HG02885 (cell line): ENCODE measurements at regions not wholly inside any gene's neighbourhood (a gene's known extent, or its start where the extent isn't known, plus 50 kb on each side); places are given as distances from the start of the nearest gene placed in this dataset.

Source experiments
- ATAC-seq: cut with Tn5 transposase; IDR thresholded peaks from one replicate; pipeline ENCODE4 v1.9.1; 2021; ENCODE audit warnings: mild to moderate bottlenecking; ENCODE audit not compliant: unreplicated experiment, poor library complexity

DNA sequence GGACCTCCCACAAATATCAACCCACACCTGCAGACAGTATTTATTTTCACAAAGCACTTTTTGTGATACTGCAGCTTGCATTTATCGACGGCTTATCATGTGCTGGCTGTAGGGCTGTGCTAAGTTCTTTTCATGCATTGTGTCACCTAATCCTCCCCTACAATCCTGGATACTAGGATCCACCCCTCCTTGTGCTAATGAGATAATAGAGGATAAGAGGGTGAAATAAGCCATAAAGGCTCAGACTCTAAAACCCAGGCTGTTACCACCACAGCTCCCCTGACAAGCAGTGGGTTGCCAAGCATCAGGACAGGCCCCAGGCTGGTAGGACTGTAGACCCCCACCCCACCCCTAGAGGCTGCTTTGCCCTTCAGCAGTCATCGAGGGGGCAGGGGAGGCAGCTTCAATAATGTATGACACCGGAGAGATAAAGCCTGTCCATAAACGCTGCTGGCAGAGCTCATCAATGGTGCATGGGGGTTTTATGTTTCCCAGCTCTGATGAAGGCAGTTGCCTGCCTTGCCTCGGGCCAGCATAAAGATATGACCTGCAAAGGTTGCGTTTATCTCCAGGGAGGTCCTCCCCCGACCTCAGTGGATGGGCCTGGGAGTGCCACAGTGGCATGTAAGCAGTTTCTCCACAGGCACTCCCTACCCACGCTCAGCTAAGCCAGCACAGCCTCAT, 73.9 kb upstream of the C16orf82 start:
- ATAC-seq: no peak

DNA sequence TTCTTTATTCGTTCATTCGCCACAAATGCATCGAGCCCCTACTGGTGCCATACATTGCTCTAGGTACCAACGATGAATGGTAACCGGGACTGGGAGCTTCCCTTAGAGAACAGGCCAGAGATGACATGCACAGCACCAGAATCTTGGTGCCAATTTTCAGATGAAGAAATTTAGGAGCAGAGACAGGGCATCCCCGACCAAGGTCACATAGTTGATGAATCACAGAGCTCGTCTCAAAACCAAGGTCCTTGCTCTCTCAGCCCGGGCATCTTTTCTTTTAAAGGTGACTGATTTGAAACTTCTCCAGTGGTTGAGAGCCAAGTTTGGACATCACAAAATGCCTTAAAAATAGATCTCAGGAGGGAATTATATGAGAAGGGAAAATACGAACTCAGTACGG, 73.2 kb upstream of the C16orf82 start:
- no peak for ATAC-seq

DNA sequence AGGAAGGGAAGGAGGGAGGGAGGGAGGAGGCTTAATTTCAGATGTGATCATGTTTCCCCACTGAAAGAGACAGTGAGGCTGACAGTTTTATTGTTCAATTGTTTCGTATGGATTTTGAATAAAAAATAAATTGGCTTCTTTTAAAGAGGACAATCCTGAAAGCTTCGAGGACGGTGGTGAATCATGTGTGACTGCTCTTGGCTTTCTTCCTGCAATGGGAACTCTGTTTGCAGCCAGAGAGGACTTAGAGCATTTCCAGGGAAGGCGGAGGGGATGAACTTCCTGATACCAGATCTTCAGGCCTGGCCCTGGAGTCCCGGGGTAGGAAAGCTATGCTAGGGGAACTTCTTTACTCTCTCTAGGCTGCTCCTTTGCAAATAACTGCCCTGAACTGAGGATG, 72.8 kb upstream of the C16orf82 start:
- no peak for ATAC-seq

DNA sequence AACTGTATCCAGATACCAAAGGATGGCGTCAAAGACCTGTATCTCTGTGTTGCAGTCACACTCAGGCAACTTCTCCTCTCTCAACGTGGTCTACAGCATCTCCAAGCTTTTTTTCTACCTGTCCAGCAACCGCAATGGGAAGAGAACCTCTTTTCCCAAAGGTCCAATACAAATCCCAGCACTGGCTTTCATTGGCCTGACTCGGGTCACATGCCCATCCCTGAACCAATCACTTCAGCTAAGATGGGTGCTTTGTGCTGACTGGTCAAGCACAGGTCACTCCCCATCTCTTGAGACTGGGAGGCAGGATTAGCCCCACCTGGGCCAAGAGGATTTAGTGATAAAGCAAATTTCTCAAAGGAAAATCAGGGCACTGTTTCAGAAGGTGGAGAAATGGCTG, 71.2 kb upstream of the C16orf82 start:
- ATAC-seq: no peak

DNA sequence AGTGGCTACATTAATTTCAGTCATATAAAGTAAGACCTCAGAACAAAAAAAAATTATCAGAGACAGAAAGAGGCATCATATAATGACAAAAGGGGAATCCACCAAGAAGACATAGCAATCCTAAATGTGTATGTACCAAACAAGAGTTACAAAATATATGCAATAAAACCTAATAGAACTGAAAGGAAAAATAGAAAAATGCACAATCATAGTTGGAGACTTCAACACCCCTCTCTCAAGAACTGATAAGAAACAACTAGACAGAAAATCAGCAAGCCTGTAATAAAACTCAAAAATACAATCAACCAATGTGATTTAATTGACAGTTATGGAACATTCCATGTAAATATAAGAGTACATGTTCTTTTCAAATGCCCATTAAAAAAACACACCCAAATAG, 61.3 kb upstream of the C16orf82 start:
- no peak for ATAC-seq
